ENCODE measurements at regions not wholly inside any gene's neighbourhood (a gene's known extent, or its start where the extent isn't known, plus 50 kb on each side); places are given as distances from the start of the nearest gene placed in this dataset.
"Not testable (repeated sequence)": the region's sequence is repeated elsewhere in the genome, so short reads cannot be mapped to it uniquely, and the experiment has no call there.

- no peak for DNase-seq (ENCODE audit: low spot score)
Observed at GRCh38 chr2:129011466-129012061, 692.9 kb upstream of the HS6ST1 start.

DNA sequence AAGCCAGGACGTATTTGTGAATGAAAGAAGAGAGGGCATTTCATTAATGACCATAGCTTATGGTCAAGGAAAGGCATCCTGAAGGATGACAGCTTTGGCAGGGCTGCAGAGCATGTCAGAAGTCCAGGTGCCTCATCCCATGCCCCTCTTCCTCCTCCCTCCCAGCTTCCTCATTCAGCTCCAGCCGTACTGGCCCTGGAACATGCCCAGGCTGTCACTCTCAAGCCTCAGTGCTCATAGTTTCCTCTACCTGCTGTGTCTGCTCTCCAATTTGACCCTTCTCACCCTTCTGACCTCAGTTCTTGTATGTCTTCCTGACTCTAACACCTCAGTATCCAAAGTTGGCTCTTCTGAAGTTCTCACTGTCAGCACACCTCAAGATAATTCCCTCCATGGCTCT lies 695.8 kb upstream of the HS6ST1 start:
- DNase-seq (ENCODE audit: low spot score): no peak

DNA sequence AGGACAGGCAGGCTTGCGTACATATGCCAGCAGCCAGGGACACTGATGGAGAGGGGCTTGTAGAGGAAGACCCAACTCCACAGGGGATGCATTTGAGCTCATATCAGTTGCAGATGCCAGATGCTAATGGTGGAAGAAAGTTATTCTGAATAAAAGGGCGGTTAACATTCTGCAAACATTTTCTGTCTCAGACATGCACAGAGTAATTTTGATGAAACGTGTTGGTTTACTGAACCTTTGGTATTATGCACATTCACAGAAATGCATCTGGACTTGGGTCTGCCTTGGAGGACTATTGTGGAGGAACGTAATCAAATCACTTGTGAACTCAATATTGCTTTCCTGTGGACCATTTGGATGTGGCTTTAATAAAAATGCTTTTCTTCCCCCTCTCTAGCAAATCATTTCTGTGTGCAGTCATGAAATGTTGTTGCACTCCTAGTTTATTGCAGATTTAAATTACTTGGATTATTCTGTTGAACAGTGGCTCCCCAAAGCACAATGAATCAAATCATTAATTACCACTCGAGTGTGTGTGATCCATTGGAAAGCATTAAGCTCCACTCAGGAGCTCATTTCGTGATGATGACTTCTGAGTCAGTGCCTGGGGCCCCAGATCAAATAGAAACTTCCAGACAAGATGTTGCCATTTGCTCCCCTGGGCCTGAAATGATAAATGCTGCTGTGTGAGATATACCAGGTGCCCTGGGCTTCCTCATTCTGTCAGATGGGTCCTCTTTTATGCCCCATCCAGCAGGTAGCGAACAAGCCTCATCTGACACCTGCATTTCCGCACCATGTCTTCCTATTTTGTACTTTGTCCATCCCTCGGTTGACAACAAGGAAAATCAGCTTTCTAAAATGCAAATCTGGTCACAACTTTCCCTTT lies 697.0 kb upstream of the HS6ST1 start:
- no peak for DNase-seq (ENCODE audit: low spot score)

DNA sequence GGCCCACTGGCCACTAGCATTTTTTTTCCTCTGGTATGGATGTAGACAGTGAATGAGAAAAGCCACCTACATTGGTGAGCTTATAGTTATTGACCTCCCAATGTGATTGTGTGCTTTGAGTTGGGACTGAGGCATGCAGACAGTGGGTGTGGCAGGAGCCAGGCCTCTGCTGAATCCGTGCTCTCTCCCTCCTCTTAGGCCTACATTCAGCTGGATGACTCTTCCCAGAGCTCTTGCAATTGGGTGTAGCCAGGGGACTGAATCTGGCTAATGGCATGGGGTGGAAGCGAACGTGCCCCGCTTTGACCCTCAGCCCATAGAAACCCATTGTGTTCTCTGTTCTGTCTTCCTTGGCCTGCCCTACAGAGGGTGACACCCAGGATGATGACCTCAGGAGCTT lies 698.3 kb upstream of the HS6ST1 start:
- DNase-seq (ENCODE audit: low spot score): no peak

- no peak for DNase-seq (ENCODE audit: low spot score)
Observed at GRCh38 chr2:129024796-129025195, 706.1 kb upstream of the HS6ST1 start.

DNA sequence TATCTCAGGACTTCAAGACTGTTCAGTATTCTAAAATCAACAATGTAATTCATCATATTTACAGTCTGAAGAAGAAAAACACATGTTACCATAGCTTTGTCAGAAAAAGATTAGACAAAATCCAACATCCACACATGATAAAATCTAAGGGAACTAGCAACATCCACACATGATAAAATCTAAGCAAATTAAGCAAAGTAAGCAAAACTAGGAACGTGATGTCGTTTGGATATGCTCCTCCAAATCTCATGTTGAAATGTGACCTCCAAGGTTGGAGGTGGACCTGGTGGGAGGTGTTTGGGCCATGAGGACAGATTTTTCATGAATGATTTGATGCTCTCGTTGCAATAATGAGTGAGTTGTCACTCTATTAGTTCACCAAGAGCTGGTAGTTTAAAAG lies 717.3 kb upstream of the HS6ST1 start:
- DNase-seq (ENCODE audit: low spot score): no peak

DNA sequence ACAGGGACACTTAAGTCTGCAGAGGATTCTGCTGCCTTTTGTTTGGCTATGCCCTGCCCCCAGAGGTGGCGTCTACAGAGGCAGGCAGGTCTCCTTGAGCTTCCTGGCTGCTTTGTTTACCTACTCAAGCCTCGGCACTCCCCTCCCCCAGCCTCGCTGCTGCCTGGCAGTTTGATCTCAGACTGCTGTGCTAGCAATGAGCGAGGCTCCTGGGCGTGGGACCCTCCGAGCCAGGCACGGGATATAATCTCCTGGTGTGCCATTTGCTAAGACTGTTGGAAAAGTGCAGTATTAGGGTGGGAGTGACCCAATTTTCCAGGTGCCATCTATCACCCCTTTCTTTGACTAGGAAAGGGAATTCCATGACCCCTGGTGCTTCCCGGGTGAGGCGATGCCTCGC lies 725.0 kb upstream of the HS6ST1 start:
- not testable (repeated sequence) for DNase-seq (ENCODE audit: low spot score)

DNA sequence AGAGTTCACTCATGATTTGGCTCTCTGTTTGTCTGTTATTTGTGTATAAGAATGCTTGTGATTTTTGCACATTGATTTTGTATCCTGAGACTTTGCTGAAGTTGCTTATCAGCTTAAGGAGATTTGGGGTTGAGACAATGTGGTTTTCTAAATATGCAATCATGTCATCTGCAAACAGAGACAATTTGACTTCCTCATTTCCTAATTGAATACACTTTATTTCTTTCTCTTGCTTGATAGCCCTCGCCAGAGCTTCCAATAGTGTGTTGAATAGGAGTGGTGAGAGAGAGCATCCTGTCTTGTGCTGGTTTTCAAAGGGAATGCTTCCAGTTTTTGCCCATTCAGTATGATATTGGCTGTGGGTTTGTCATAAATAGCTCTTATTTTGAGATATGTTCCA lies 727.8 kb upstream of the HS6ST1 start:
- DNase-seq (ENCODE audit: low spot score): not testable (repeated sequence)

DNA sequence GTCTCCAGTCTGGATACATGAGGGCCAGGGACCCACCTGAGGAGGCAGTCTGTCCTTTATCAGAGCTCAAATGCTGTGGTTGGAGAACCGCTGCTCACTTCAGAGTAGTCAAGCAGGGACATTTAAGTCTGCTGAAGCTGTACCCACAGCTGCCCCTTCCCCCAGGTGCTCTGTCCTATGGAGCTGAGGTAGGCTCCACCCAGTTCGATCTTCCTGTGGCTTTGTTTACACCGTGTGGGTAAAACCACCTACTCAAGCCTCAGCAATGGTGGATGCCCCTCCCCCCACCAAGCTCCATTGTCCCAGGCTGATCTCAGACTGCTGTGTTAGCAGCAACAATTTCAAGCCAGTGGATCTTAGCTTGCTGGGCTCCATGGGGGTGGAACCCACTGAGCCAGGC lies 731.4 kb upstream of the HS6ST1 start:
- DNase-seq (ENCODE audit: low spot score): no peak

DNA sequence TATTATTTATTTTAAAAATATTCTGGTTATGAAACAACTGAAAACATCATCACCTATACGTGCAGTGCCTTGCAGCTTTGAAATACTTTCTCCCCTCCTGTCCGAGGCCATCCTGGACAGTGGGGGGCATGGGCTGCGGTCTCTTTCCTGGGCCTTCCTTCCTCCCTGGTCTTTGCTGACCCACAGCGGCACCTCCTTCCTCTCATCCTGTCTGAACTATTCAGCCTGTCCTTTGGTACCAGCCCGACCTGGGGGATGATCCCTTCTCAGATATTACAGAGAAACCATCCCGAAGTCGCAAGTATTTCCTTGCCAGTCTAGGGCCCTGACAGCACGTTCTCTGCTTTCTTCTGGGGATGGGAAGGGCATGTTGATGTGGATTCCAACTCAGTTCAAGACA lies 736.6 kb upstream of the HS6ST1 start:
- no peak for DNase-seq (ENCODE audit: low spot score)

DNA sequence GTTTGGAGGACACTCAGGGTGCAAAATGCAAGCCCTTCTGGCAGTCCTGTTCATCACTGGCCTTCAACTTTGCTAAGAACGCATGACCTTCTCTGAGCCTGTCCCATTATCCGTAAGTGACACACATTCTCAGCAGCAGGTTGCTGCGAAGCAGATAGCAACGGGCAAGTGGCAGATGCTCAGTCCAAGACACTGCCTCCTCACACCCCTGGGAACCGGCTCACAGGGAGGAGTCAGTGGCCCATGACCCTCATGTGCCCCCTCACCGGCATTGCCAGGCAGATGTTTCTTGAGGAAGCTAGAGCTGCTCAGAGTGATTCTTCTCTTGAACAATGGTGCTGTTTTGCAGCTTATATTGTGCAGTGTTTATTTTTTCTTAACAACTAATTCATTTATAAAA lies 737.2 kb upstream of the HS6ST1 start:
- no peak for DNase-seq (ENCODE audit: low spot score)

DNA sequence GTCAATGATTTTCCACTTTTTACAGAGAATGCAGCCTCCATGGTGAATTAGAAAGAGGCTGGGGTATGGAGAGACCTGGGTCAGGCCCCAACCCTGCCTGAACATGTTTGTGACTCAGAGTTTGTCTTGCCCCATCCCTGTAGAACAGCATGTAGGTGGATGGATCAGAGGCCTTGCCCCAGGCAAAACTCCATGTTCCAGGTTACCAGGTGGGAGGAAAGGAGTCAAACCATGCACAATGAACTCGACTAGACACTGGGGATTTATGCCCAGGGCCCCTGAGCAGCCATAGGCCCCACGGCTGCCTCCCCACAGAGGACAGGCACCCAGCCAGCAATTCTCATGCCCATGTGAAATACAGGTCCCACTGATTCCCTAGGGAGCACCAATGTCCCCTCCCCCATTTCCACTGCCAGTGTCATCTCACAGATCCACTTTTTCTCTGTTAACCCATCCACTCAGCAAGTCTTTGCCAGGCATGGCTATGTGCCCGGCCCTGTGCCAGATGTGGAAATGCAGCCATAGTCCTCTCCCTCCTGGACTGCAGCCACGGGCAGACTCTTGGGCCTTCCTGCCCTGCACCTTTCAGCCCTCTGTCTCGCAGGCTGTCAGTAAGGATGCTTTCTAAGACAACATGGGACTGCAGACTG lies 737.8 kb upstream of the HS6ST1 start:
- no peak for DNase-seq (ENCODE audit: low spot score)

- no peak for DNase-seq (ENCODE audit: low spot score)
Observed at GRCh38 chr2:129056959-129057317, 738.3 kb upstream of the HS6ST1 start.

DNA sequence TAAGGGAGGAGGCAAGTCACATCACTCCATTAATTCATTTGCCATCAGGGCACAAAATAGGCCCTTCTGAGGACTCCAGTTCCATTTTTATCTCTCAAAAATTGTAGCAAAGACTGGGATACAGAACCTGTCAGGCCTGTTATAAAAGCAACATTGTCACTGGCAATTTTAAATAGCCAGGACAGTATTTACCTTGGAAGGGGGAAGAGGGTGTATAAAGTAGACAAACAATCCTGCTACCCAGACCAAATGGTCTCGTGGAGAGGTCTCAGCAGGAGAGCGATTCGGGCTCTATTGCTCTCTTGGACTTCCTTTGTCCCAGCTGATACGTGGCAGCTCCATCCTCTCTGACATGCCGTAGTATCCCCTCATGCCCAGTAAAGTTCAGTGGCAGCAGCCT lies 740.3 kb upstream of the HS6ST1 start:
- no peak for DNase-seq (ENCODE audit: low spot score)

GRCh38 chr2:129059476-129059875 lies 740.8 kb upstream of the HS6ST1 start:
- DNase-seq (ENCODE audit: low spot score): no peak

DNA sequence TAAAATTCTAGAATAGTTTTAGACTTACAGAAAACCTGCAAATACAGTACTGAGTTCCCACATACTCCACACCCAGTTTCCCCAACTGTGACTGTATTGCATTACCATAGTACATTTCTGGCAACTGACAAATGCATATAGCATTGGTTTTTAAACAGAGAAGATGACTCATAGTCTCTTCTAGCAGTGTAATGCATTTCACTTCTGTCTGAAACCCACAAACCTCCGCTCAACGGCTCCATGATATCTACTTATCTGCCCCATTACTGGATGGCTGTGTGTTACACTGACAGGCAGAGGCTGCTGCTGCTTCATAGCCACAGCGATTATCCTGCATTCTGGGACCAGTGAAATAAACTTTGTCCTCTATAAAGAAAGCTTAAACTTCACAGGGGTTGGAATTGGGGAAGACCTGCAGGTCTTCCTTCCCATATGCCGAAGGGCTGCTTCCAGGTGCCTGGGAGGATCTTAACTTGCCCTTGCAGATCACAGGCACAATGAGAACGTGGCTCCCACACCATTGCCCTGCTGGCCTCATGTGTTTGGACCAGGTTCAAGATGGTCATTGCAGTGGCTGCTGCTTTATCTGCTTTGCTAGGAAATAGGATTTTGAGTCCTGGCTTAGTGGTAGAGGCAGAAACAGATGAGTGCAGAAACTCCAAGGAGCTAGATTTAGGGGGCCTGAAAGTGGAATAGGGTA lies 742.6 kb upstream of the HS6ST1 start:
- DNase-seq (ENCODE audit: low spot score): no peak

GRCh38 chr2:129061769-129062121 lies 743.1 kb upstream of the HS6ST1 start:
- DNase-seq (ENCODE audit: low spot score): no peak

DNA sequence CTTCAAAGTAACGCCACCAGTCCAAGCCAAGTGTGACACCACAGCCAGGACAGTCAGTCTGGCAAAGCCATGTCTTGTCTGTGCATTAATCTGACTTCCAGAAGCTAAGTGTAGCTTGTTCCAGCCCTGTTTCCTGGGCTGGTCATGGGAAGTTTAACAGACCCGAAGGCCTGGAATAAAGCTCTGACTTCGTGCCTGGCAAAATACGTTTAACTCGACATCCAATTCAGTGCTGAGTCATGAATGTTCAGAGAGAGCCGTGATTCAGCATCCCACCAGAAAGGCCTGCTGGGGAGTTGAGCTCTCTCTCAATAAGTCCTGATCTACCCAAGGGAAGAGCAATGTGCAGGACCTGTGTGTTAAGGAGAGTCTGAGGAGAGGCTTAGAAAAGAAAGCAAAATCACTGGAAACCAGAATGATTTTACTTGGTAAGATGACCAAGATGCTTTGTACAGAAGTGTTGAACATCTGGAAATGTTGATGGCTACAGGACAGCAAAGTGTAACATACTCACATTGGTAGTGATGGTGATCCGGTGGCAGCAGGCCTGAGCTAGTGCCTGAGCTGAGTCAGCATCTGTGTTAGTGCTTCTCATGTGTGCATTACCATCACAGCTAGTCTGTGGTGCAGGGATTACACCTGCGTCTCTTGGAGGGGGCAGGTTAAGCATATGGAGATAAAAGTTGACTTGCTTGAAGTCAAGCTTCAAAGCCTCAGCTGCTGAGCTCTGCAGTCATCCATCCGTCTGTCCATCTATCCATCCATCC lies 743.7 kb upstream of the HS6ST1 start:
- no peak for DNase-seq (ENCODE audit: low spot score)

DNA sequence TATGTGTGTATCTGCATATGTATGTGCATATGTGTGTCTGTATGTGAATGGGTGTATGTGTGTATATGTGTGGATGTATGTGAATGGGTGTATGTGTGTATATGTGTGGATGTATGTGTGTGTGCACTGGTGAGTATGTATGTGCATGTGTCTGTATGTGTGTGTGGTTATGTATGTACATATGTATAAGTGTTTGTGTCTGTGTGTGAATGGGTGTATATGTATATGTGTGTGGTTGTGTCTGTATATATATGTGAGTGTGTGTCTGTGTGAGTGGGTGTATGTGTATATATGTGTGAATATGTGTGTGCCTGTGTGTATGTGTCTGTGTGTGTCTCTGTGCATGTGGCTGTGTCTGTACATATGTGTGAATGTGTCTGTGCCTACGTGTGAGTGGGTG lies 748.4 kb upstream of the HS6ST1 start:
- no peak for DNase-seq (ENCODE audit: low spot score)

- no peak for DNase-seq (ENCODE audit: low spot score)
Observed at GRCh38 chr2:129067953-129068352, 749.3 kb upstream of the HS6ST1 start.

DNA sequence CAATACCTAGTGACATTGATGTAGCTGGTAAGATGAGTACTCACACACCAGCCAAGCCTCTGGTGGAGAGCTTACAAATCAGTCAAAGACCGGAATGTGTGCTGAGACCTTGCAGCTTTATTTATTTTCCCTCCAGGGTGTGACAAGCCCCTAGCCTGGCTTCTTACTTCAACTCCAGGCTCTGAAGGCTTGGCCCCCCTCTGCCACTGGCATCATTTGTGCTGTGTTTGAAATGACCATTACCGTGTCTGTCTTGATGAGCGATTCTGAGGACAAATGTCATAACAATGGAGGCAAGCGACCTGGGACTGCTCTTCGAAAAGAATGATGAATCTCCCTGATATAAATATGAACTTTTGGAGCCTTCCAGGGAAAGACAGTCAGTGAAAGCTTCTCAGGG lies 749.9 kb upstream of the HS6ST1 start:
- DNase-seq (ENCODE audit: low spot score): no peak
